HepG2 (cell line): ENCODE measurements at regions not wholly inside any gene's neighbourhood (a gene's known extent, or its start where the extent isn't known, plus 50 kb on each side); places are given as distances from the start of the nearest gene placed in this dataset.

Experiments
- EZH2 ChIP-seq: conservative IDR thresholded peaks from 2 replicates; pipeline ENCODE4 v1.6.1; 2012; ENCODE audit warnings: mild to moderate bottlenecking, low read depth, low read length, moderate library complexity
- FOXK2 ChIP-seq: fragments of 450-650 bp; IDR thresholded peaks from 2 replicates; pipeline ENCODE4 v1.6.1; 2016
- PHF21A ChIP-seq: sonication (generic); formaldehyde crosslinking; IDR thresholded peaks from 2 replicates; pipeline ENCODE4 v1.5.0; 2020; ENCODE audit warnings: mild to moderate bottlenecking, missing genetic modification reagents
- TBP ChIP-seq: sonication (generic); formaldehyde crosslinking; IDR thresholded peaks from 2 replicates; pipeline ENCODE4 v1.5.0; 2020; ENCODE audit warnings: missing genetic modification reagents
- TRIM24 ChIP-seq: sonication (generic); formaldehyde crosslinking; IDR thresholded peaks from 2 replicates; pipeline ENCODE4 v1.8.0; 2022; ENCODE audit warnings: mild to moderate bottlenecking, missing genetic modification reagents
- ZNF101 ChIP-seq: sonication (generic); formaldehyde crosslinking; IDR thresholded peaks from 2 replicates; pipeline ENCODE4 v1.4.0; 2020; ENCODE audit warnings: mild to moderate bottlenecking, low read depth, missing genetic modification reagents, borderline replicate concordance
- ZNF317 ChIP-seq: sonication (generic); formaldehyde crosslinking; IDR thresholded peaks from 2 replicates; pipeline ENCODE4 v1.5.0; 2020; ENCODE audit warnings: mild to moderate bottlenecking, missing genetic modification reagents
- ZNF629 ChIP-seq: sonication (generic); formaldehyde crosslinking; conservative IDR thresholded peaks from 2 replicates; pipeline ENCODE4 v1.5.0; 2020; ENCODE audit warnings: missing genetic modification reagents
- TF ChIP-seq, protein P1 (sequence below): sonication (generic); formaldehyde crosslinking; IDR thresholded peaks from 2 replicates; pipeline ENCODE4 v1.5.0; 2020; ENCODE audit warnings: mild to moderate bottlenecking, missing genetic modification reagents, moderate library complexity

DNA sequence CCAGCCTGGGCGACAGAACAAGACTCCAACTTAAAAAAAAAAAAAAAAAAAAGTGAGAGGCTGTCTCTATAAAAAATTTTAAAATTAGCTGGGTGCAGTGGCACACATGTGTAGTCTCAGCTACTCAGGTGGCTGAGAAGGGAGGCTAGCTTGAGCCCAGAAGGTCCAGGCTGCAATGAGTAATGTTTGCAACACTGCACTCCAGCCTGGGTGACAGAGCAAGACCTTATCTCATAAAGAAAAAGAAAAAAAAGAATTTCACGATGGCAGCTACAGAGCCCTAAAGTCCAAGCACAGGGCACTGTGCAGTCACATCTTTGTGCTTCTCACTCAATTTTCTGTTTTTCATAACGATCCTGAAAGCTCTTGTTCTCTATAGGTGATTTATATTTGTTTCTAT lies 209.5 kb upstream of the KCTD7 start:
- no peak for TF ChIP-seq ZNF101 (CRISPR knock-in tag)
- TF ChIP-seq, protein P1, sequence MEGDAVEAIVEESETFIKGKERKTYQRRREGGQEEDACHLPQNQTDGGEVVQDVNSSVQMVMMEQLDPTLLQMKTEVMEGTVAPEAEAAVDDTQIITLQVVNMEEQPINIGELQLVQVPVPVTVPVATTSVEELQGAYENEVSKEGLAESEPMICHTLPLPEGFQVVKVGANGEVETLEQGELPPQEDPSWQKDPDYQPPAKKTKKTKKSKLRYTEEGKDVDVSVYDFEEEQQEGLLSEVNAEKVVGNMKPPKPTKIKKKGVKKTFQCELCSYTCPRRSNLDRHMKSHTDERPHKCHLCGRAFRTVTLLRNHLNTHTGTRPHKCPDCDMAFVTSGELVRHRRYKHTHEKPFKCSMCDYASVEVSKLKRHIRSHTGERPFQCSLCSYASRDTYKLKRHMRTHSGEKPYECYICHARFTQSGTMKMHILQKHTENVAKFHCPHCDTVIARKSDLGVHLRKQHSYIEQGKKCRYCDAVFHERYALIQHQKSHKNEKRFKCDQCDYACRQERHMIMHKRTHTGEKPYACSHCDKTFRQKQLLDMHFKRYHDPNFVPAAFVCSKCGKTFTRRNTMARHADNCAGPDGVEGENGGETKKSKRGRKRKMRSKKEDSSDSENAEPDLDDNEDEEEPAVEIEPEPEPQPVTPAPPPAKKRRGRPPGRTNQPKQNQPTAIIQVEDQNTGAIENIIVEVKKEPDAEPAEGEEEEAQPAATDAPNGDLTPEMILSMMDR (CRISPR knock-in tag) = no peak
- TF ChIP-seq PHF21A (CRISPR knock-in tag) = no peak
- TF ChIP-seq ZNF317 = no peak
- TF ChIP-seq FOXK2 = no peak
- no peak for TF ChIP-seq ZNF629 (CRISPR knock-in tag)
- TF ChIP-seq EZH2 = no peak
- no peak for TF ChIP-seq TRIM24 (CRISPR knock-in tag)
- no peak for TF ChIP-seq TBP (CRISPR knock-in tag)
